HG02938 (cell line): ENCODE measurements at regions not wholly inside any gene's neighbourhood (a gene's known extent, or its start where the extent isn't known, plus 50 kb on each side); places are given as distances from the start of the nearest gene placed in this dataset.

Experiments
- ATAC-seq: cut with Tn5 transposase; IDR thresholded peaks from one replicate; pipeline ENCODE4 v1.9.1; 2021; ENCODE audit warnings: mild to moderate bottlenecking, moderate library complexity; ENCODE audit not compliant: unreplicated experiment

DNA sequence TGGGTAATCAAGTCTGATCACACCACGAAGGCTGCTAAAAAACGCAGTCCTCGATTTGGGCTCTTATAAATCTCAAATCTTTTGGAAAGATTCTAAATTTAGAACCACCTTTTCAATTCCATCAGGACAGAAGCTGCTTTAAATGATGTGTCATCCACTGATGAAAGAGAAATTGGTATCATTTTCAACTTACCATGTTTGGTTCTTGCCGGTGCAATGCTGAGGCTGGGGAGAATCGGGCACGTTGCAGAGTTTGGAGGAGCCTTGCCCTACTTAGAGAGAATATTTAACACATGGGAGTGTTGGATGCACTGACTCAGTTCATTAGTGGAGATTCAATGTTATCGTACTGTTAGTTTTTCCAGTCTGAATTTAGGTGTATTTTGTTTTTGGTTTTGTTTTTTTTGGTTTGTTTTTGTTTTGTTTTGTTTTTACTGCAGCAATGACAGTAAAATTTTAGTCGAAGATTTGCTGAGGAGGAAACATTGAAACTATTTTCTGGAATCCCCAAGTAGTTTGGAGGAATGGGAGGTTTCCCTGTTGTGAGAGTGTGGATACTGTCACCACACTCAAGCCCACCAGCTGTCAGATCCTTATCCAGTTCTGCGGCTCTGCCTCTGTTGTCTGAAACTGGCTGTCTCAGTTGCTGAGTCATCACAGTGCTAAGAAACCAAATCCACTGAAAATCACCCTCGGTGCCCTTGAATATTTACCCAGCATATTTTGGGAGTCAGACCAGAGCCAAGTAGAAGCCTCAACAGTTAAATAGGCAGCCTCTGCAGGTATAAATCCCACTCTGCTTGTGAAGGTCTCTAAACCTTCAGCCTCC, 497.0 kb downstream of the BTBD3 start:
- no peak for ATAC-seq

DNA sequence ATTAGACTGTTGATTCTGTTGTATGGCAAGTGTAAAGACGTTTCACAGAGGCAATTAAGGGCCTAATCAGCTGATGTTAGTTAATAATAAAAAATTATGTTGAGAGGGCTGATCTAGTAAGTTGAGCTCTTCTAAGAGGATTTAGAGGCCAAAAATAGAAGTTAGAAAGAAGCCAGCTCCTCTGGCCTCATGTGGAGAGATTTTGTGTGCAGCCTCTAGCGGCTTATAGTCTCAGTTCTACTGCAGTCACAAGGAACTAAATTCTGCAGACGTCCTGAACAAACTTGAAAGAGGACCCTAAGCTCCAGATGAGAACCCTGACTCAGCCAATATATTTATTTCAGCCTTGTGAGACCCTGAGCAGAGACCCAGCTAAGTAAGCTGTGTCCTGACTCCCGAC, 498.6 kb downstream of the BTBD3 start:
- no peak for ATAC-seq

DNA sequence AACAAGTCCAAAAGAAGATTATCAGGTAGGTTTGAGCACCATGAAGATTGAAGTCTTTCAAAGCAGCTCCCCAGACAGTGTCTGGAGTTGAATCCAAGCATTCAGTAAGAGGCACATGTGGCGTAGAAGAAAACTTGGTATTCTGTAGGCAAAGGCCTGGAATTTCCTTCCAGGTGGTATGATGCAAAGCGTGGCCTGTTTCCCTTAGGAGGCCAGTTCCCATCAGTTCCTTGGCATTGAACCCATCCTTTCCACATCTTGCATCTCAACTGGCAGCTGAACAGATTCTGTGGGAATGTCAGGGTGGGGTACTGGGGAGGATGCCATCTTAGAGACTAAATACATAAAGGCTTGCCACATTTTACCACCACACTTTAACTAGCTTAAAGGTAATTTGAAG, 516.0 kb downstream of the BTBD3 start:
- ATAC-seq, result no peak

DNA sequence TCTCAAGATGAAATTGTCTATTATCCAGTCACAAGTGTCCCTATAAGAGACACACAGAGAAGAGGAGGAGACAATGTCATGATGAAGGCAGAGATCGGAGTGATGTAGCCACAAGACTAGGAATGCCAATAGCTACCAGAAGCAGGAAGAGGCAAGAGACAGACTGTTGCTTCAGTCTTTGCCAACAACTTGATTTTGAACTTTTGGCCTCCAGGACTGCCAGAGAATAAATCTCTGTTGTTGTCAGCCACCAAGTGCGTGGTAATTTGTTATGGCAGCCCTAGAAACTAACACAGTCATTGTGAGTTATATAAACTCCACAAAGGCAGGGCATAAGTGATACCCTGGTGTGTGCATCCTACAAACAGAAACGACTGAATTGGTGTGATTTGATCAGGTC, 517.0 kb downstream of the BTBD3 start:
- no peak for ATAC-seq

DNA sequence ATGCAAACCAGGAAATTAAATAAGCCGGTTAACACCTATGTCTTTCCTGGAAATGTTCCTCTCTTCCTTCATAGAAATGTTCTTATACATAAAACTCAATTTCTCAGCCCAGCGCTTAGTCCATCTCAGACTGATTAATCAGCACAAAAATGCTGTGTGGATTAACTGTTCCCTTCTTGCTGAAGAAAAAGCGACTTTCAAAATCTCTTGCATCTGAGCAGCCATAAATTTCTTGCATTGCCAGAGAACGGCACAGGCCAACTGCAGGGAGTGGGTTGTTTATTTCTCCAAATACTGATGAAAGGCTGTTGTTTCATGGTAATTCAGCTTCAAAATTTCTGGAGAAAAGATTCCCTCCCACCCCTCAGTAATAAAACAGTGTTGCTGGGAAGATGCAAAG, 517.6 kb downstream of the BTBD3 start:
- ATAC-seq, result no peak

DNA sequence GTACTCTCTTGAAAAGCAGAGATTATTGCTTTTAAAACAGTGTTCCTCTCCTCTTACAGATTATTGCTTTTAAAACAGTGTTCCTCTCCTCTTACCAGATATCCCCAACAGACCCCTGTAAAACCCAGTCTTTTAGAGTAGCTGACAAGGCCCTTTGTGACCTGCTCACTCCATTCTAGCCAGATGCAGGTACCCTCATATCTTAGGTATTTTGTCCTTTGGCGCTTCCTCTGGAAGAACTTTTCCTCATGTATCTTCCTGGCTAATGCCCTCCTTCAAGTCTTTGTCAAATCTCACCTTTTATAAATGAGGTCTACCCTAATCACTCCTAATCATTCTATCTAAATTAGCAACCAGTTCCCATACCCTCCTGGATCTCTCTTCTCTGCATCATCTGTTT, 536.0 kb downstream of the BTBD3 start:
- no peak for ATAC-seq

DNA sequence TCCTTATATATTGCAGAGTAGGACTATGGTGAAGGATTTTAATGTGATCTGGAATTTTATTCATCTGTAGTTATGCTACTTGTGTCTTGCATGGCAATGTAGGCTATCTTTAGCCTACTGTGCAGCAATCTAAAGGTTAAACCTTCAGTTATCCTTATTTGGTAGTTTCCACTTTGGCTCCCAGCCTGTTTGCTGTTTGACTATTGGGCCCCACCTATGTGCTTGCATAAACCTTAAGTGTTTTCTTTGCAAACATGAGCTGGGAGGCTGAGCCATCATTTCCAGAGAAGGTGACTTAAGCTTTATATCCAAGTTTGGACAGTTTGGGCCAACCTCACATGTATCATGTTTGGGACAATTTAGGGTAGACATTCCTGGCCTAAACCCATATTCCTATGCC, 537.5 kb downstream of the BTBD3 start:
- ATAC-seq, result no peak

DNA sequence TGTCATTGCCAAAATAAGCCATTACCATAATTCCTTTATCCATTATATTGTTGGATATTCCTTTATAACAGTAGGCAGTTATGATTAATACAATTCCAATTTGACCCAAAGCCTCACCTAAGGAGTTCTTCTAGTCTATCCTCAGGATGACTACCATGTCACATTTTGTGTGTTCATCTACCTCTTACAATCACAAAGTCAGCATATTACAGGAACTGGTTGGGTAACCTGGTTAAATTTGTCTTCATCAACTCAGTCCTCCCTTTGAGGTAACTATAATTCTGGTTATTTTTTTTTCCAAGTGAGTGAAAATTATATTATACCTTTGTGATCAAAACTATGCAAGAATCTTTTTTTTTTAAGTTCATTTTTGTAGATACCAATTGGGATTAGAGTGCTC, 540.5 kb downstream of the BTBD3 start:
- ATAC-seq, result no peak

DNA sequence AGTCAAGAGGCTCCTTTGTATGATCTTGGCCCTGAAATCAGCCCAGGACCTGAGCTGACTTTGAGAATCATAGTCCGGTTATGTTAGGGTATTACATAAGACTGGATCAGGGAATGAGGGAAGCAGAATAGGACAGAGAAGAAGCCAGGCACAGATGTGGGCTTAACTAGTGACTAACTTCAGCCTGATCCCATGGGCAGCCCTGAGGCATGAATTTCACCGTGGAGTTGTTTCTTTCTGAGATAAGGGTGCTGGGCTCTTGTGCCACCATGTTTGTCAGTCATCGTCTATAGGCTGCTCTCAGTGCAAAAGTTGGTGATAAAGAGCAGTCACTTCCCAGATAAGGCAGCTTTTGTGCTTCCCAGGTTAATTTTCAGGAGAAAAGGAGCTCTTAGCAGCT, 544.7 kb upstream of the SPTLC3 start:
- no peak for ATAC-seq

DNA sequence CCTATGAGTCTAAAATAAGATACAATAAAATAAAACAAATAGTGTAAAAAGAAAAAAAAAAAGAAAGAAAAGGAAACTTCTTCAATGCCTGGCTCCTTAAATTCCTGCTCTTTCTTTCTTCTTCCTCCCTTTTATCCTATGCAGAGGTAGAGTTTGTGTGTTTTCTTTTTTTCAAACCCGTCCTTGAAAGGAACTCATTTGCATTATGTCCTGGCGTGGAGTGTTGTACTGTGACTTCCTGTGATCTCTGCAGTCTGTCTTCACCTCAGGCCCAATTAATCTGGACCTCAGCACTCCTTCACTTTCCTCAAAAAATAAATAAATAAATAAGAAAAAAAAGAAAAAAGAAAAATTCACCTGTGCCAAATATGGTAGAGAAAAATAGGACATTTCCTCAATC, 541.9 kb upstream of the SPTLC3 start:
- no peak for ATAC-seq

DNA sequence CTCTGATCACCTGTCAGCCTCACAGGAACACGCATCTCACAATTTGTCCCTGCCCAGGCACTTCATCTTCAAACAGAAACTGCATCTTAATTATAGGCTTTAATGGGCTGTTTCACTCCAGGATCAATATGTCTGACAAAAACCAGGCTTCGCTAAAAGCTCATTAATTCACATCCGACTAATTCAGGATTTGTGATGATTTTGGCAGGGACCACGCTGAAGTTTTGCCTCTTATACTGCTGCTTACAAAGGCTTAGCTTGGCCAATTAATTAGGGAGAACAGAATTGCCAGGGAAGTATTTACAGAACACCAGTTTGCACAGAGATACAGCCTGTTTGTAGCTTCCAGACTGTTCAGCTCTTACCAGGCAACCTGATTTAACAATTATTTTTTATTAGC, 541.0 kb upstream of the SPTLC3 start:
- ATAC-seq, result no peak

DNA sequence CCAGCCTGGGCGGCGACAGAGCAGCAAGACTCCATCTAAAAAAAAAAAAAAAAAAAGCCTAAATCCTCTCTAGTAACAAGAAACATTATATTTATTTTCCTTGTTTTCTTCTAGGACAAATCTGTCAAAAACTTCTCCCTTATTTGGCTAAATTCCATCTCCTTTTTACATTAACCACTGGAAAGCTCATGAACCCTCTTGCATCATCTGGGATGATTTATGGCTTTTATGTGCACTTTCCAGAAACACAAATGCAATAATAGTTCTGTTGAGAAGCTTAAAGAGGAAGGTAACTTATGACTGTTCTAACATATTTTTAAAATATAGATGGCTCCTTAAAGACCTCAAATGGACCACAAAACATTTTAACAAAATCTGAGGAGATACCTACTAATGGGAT, 526.1 kb upstream of the SPTLC3 start:
- no peak for ATAC-seq

DNA sequence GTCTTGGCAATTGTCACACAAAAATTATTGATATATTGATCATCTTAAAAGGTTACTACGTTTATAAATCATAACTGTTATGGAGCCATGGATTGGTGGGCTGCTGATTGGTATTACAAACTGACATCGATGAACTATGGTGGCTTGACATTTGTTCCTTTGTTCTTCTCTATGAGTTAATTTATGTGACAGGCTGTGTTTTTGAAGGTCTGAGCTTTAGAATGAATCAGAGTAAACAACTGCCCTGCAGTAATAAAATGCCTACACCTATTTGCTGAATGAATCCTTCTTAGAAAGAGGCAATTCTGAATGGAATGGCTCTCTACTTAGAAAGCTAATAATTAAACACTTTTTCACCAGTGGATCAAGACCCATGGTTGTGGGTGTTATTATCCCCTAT, 506.3 kb upstream of the SPTLC3 start:
- no peak for ATAC-seq

DNA sequence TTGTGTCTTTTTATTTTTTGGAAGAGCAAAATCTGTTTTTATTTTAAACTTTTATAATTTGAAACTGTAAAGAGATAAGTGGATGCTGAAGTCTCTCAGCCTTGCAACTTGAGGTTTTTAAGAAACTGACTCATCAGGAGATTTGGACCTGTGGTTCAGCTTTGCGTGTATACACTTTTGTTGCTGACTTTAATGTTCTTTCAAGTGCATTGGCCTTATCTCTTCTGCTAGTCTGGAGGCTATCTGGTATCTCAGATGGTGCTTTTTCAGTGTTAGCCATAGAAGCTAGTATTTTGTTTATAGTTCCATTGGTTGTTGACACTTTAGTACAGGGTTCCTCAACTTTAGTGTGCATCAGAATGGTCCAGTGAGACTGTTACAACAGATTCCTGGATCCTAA, 504.0 kb upstream of the SPTLC3 start:
- no peak for ATAC-seq

DNA sequence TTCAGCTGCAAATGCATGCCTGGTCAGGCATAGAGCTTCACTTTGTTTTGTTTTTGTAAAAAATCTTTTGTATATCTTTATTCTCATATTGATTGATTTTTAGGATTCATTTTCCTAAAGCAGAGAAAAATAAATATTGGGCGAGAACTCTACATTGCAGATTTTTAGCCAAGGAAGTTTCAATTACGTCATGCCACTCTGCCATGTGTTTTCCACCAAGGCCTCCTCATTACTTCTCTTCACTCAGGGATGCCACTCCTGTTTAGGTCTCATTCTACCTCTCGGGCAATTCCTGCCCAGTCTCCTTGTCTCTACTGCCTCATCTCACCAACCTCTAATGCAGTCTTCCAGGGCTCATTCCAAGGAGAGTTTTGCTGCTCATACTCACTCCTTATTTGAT, 497.3 kb upstream of the SPTLC3 start:
- no peak for ATAC-seq

DNA sequence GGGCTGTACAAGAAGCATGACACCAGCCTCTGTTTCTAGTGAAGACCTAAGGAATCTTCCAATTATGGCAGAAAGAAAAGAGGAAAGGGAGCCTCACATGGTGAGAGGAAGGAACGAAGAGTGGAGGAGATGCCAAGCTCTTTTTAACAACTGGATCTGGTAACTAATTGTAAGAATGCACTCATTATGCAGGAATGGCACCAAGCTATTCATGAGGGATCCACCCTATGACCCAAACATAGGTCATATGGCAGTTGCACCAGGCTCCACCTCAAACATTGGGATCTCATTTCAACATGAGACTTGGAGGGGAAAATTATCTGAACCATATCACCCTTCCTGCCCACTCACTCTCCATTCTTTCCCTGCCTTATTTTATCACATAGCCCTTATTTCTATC, 496.0 kb upstream of the SPTLC3 start:
- no peak for ATAC-seq

DNA sequence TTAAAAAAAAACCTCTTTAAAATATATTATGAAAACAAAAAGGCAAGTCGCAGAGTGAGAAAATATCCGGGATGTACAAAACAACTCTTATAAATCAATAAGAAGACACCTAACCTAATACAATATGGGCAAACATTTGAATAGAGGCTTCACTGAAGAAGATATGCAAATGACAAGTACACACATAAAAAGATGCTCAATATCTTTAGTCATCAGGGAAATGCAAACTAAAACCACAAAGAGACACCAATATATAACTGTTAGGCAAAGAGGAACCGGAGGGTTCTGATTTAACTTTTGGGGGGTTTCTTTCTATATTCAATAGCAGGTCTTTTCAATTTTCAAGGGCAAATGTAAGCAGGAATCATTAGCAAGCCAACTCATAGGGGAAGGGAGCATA, 480.7 kb upstream of the SPTLC3 start:
- ATAC-seq, result no peak

DNA sequence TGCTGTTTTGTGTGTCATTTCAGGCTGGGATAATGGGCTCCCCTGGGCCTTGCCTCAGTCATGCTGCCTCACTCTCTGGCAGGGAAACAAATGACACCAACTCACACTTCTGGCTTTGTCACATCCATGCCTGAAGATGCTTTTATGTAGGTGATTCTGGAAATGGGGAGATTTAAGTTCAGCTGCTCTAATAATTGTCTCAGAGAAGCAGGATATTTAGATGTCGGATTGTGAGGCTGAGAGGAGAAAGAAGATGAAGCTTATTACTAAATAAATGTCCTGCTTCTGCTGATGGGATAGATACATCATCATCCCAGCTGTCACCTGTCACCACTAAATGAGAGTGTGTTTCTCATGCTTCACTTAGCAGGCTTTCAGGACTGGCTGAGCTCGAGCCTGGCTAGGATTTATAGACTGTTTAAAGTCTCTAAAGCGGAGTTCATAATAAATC, 480.2 kb upstream of the SPTLC3 start:
- no peak for ATAC-seq

DNA sequence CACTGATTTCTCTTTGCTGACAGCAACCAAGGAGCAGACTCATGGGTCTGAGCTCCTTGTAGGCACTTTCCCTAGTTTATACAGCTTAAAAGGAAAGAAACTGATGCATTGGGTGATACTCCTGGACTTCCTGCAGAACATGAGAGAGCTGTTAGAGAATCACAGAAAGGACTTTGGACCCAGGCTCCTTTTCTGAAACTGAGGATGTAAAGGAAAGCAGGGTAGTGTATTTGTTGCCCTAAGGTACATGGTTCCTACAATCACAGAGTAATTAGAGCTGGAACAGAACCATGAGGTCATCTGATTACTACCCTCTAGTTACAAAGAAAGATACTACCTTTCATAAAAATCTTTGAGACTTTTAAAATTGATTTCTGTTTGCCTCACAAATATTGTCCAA, 477.1 kb upstream of the SPTLC3 start:
- ATAC-seq, result no peak

DNA sequence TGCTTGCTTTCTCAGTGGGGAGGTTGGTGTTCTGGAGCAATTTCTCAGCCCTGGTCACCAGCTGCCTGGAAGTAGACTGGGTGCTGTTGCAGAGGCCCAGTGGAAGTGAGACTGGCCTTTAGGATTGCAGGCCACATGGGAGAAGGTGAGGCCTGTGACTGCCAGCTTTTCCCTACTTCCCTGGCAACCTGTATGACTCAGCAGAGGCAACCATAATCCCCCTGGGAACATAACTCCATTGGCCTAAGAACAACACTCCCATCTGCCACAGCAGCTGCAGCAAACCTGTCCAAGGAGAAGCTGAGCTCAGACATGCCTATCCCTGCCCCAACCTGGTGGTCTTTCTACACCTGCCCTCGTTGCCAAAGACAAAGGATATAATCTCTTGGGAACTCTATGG, 473.5 kb upstream of the SPTLC3 start:
- ATAC-seq, result no peak

DNA sequence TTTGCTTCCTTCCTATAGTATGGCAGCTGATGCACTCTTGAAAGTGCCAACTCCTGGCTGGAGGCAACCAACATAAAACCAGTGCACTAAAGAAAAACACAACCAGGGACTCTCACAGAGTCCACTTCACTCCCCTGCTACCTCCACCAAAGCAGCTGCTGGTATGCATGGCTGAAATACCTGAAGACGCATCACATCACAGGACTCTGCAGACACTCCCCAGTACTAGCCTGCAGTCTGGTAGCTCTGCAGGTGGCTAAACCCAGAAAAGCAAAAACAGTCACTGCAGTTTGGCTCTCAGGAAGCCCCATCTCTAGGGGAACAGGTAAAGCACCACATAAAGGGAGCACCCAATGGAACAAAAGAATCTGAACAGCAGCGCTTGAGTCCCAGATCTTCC, 473.0 kb upstream of the SPTLC3 start:
- ATAC-seq, result no peak

DNA sequence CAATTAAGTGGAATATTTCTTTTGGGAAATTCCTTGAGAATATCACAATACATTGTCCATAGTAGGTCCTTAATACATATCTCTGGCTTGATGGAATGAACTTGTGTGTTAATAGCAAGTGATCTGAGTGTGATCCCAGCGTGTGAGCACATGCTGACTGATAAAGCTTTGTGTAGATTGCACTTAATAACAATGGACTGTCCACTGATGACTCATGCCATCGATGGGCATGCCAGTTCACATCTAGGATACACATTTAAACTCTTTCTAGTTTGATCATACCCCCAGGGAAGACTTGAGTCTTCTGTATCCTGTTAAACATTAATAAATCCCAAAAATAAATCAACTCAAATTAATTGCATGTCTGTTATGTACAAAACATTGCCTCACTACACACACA, 454.3 kb upstream of the SPTLC3 start:
- no peak for ATAC-seq

DNA sequence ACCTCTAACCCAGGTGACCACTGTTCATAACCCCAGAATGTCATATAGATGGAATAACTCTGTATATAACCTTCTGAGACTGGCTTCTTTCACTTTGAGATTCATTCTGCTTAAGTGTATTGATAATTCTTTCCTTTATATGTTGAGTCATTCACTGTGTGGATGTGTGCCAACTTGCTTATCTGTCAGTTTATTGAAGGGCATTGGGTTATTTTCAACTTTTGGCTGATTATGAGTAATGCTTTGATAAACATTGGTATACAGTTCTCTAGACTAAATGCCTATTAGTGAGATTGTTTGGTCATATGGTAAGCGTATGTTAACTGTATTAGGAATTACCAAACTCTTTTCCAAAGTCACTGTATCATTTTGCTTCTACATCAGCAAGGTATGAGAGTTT, 453.4 kb upstream of the SPTLC3 start:
- no peak for ATAC-seq
